ENCODE measurements at regions not wholly inside any gene's neighbourhood (a gene's known extent, or its start where the extent isn't known, plus 50 kb on each side); places are given as distances from the start of the nearest gene placed in this dataset.

- no peak for TF ChIP-seq CTCF (conservative IDR thresholded peaks at IDR 0.05; ENCODE audit: low read depth, low read length)
- no peak for TF ChIP-seq POLR2A (IDR thresholded peaks at IDR 0.05; ENCODE audit: low read depth, low read length)
- TF ChIP-seq CEBPB (IDR thresholded peaks at IDR 0.05; ENCODE audit: low read depth, low read length) = no peak
- no peak for TF ChIP-seq BHLHE40 (IDR thresholded peaks at IDR 0.05; ENCODE audit: low read depth, low read length)
- no peak for TF ChIP-seq RFX5 (IDR thresholded peaks at IDR 0.05; ENCODE audit: low read depth, low read length)
- TF ChIP-seq RCOR1 (IDR thresholded peaks at IDR 0.05; ENCODE audit: insufficient replicate concordance, low read length) = no peak
- no peak for TF ChIP-seq FOS (IDR thresholded peaks at IDR 0.05; ENCODE audit: low read depth, low read length)
- no peak for TF ChIP-seq RAD21 (IDR thresholded peaks at IDR 0.05; ENCODE audit: low read length)
- TF ChIP-seq SMC3 (IDR thresholded peaks at IDR 0.05; ENCODE audit: low read depth, low read length) = no peak
- no peak for TF ChIP-seq MXI1 (IDR thresholded peaks at IDR 0.05; ENCODE audit: borderline replicate concordance, low read depth, low read length)
Measured at GRCh38 chr13:74047931-74048600, 86.1 kb downstream of the KLF12 start.
